EL (cell line): ENCODE measurements at regions not wholly inside any gene's neighbourhood (a gene's known extent, or its start where the extent isn't known, plus 50 kb on each side); places are given as distances from the start of the nearest gene placed in this dataset.

ENCODE experiments used
- DNase-seq: peaks from one replicate; pipeline ENCODE4 v3.0.0-alpha.2; 2016

GRCh38 chr5:133732536-133732935 lies 120.2 kb upstream of the FSTL4 start:
- DNase-seq = no peak

GRCh38 chr5:133731951-133732350 lies 119.6 kb upstream of the FSTL4 start:
- no peak for DNase-seq

GRCh38 chr5:133730866-133731265 lies 118.5 kb upstream of the FSTL4 start:
- no peak for DNase-seq

- no peak for DNase-seq
These were observed 118.0 kb upstream of the FSTL4 start for GRCh38 chr5:133730346-133730745.

- no peak for DNase-seq
These were observed 117.5 kb upstream of the FSTL4 start for GRCh38 chr5:133729800-133730199.

GRCh38 chr5:133728475-133728874 lies 116.1 kb upstream of the FSTL4 start:
- no peak for DNase-seq

- DNase-seq = no peak
These were observed 115.3 kb upstream of the FSTL4 start for GRCh38 chr5:133727636-133728035.

GRCh38 chr5:133723651-133724366 lies 111.5 kb upstream of the FSTL4 start:
- DNase-seq = no peak

- DNase-seq = no peak
These were observed 110.8 kb upstream of the FSTL4 start for GRCh38 chr5:133723126-133723525.

- no peak for DNase-seq
These were observed 109.0 kb upstream of the FSTL4 start for GRCh38 chr5:133721365-133721764.

- no peak for DNase-seq
These were observed 106.1 kb upstream of the FSTL4 start for GRCh38 chr5:133718457-133718856.

- DNase-seq = no peak
These were observed 104.3 kb upstream of the FSTL4 start for GRCh38 chr5:133716532-133717183.

GRCh38 chr5:133715616-133716015 lies 103.3 kb upstream of the FSTL4 start:
- no peak for DNase-seq

- DNase-seq = no peak
These were observed 102.9 kb upstream of the FSTL4 start for GRCh38 chr5:133715216-133715615.

- DNase-seq = no peak
These were observed 102.0 kb upstream of the FSTL4 start for GRCh38 chr5:133714161-133714915.

GRCh38 chr5:133713751-133714150 lies 101.4 kb upstream of the FSTL4 start:
- no peak for DNase-seq

- no peak for DNase-seq
These were observed 100.9 kb upstream of the FSTL4 start for GRCh38 chr5:133713209-133713608.

GRCh38 chr5:133712562-133712961 lies 100.2 kb upstream of the FSTL4 start:
- DNase-seq = no peak

- DNase-seq = no peak
These were observed 96.9 kb upstream of the FSTL4 start for GRCh38 chr5:133709209-133709725.

GRCh38 chr5:133708331-133708850 lies 96.0 kb upstream of the FSTL4 start:
- no peak for DNase-seq

GRCh38 chr5:133707629-133708028 lies 95.3 kb upstream of the FSTL4 start:
- DNase-seq = no peak

- no peak for DNase-seq
These were observed 94.4 kb upstream of the FSTL4 start for GRCh38 chr5:133706506-133707430.
